ENCODE measurements at regions not wholly inside any gene's neighbourhood (a gene's known extent, or its start where the extent isn't known, plus 50 kb on each side); places are given as distances from the start of the nearest gene placed in this dataset.

GRCh38 chr4:147362938-147363337 is 118.0 kb upstream of the EDNRA start:
- TF ChIP-seq POLR2A (IDR thresholded peaks at IDR 0.05) = no peak
- no peak for TF ChIP-seq EP300 (IDR thresholded peaks at IDR 0.05)
